ENCODE measurements at regions not wholly inside any gene's neighbourhood (a gene's known extent, or its start where the extent isn't known, plus 50 kb on each side); places are given as distances from the start of the nearest gene placed in this dataset.
"Not testable (repeated sequence)": the region's sequence is repeated elsewhere in the genome, so short reads cannot be mapped to it uniquely, and the experiment has no call there.

GRCh38 chr12:91893476-91893875 lies 252.2 kb downstream of the BTG1 start:
- DNase-seq (ENCODE audit: low spot score): no peak

- no peak for DNase-seq (ENCODE audit: low spot score)
Observed at GRCh38 chr12:91892081-91892855, 253.4 kb downstream of the BTG1 start.

GRCh38 chr12:91890742-91891141 lies 254.9 kb downstream of the BTG1 start:
- DNase-seq (ENCODE audit: low spot score): no peak

GRCh38 chr12:91889910-91890309 lies 255.7 kb downstream of the BTG1 start:
- DNase-seq (ENCODE audit: low spot score): no peak

- no peak for DNase-seq (ENCODE audit: low spot score)
Observed at GRCh38 chr12:91889059-91889458, 256.6 kb downstream of the BTG1 start.

GRCh38 chr12:91887957-91888356 lies 257.7 kb downstream of the BTG1 start:
- DNase-seq (ENCODE audit: low spot score): no peak

- DNase-seq (ENCODE audit: low spot score): no peak
Observed at GRCh38 chr12:91885851-91886731, 259.6 kb downstream of the BTG1 start.

- no peak for DNase-seq (ENCODE audit: low spot score)
Observed at GRCh38 chr12:91884230-91884629, 261.4 kb downstream of the BTG1 start.

- DNase-seq (ENCODE audit: low spot score): no peak
Observed at GRCh38 chr12:91883811-91884210, 261.8 kb downstream of the BTG1 start.

GRCh38 chr12:91882910-91883309 lies 262.7 kb downstream of the BTG1 start:
- DNase-seq (ENCODE audit: low spot score): no peak

GRCh38 chr12:91880528-91880927 lies 265.1 kb downstream of the BTG1 start:
- DNase-seq (ENCODE audit: low spot score): no peak

- no peak for DNase-seq (ENCODE audit: low spot score)
Observed at GRCh38 chr12:91877456-91878235, 268.0 kb downstream of the BTG1 start.

GRCh38 chr12:91877022-91877421 lies 268.6 kb downstream of the BTG1 start:
- DNase-seq (ENCODE audit: low spot score): no peak

GRCh38 chr12:91875671-91876070 lies 270.0 kb downstream of the BTG1 start:
- not testable (repeated sequence) for DNase-seq (ENCODE audit: low spot score)

GRCh38 chr12:91874086-91874865 lies 271.4 kb downstream of the BTG1 start:
- no peak for DNase-seq (ENCODE audit: low spot score)

GRCh38 chr12:91871751-91872150 lies 273.9 kb downstream of the BTG1 start:
- DNase-seq (ENCODE audit: low spot score): no peak

- DNase-seq (ENCODE audit: low spot score): no peak
Observed at GRCh38 chr12:91870872-91871707, 274.6 kb downstream of the BTG1 start.

GRCh38 chr12:91868054-91868453 lies 277.6 kb downstream of the BTG1 start:
- no peak for DNase-seq (ENCODE audit: low spot score)

GRCh38 chr12:91866566-91866965 lies 279.1 kb downstream of the BTG1 start:
- DNase-seq (ENCODE audit: low spot score): no peak

GRCh38 chr12:91863702-91864101 lies 281.9 kb downstream of the BTG1 start:
- no peak for DNase-seq (ENCODE audit: low spot score)

All from mesenteric fat pad (tissue), 1 donor.